HCT116 (cell line): ENCODE measurements at regions not wholly inside any gene's neighbourhood (a gene's known extent, or its start where the extent isn't known, plus 50 kb on each side); places are given as distances from the start of the nearest gene placed in this dataset.

ENCODE experiments used
- ATAC-seq: fragments of 200-7000 bp; cut with Tn5 transposase; 2 replicates; pipeline ENCODE4 v1.9.1; 2020; ENCODE audit warnings: mild to moderate bottlenecking, moderate library complexity
- BruUV-seq: library from RNA; stranded (reverse); fragments of 400-500 nt; replicated peaks from 2 replicates; lab custom pipeline; 2021; lab: Mats Ljungman, UMichigan
- CTCF ChIA-PET: fragments of 300-600 bp; sonication (Branson Sonifier 250); formaldehyde crosslinking; loops from one replicate; lab custom pipeline; 2021; ENCODE audit warnings: antibody characterized with exemption; lab: Charles Lee
- POLR2A ChIA-PET: fragments of 300-600, 350-600 bp; sonication (Branson Sonifier 250); formaldehyde crosslinking; loops from one replicate; lab custom pipeline; 2021; ENCODE audit warnings: antibody characterized with exemption; lab: Charles Lee
- RAD21 ChIA-PET, 2 experiments: fragments of 300-600 bp; sonication (Branson Sonifier 250); formaldehyde crosslinking; loops; one replicate each; lab custom pipeline; 2023; ENCODE audit warnings: low total read pairs in 2 of 2; ENCODE audit not compliant: uncharacterized antibody in 2 of 2, unreplicated experiment in 2 of 2, low non-redundant PET in 1 of 2; lab: Charles Lee
- DNase-seq: peaks from one replicate; pipeline ENCODE4 v3.0.0-alpha.2; 2010; ENCODE audit warnings: low read depth, low spot score
- H2AFZ ChIP-seq: fragments of 200-600 bp; shearing (Covaris generic), sonication (generic); 2 replicates; pipeline ENCODE4 v1.6.1; 2017; ENCODE audit warnings: low read depth, mixed run types, mixed read lengths, antibody characterized with exemption, low read length; ENCODE audit not compliant: poor library complexity, severe bottlenecking
- H3K27ac ChIP-seq: 2 replicates; pipeline ENCODE4 v1.5.1; 2012; ENCODE audit warnings: low read depth, low read length
- H3K27me3 ChIP-seq: fragments of 200-600 bp; sonication (generic); 2 replicates; pipeline ENCODE4 v1.6.1; 2016; ENCODE audit warnings: mixed run types, low read length, mixed read lengths; ENCODE audit not compliant: insufficient read depth
- H3K36me3 ChIP-seq, 2 experiments: fragments of 200-500 bp in 1 of 2; fragments of 200-600 bp in 1 of 2; sonication (Bioruptor generic) in 1 of 2; sonication (generic) in 1 of 2; 2 replicates each; pipeline versions ENCODE4 v1.5.1 to v1.6.1; 2014 to 2016; ENCODE audit warnings: low read length in 2 of 2, inconsistent platforms in 1 of 2, mixed read lengths in 1 of 2, mixed run types in 1 of 2; ENCODE audit not compliant: insufficient read depth in 2 of 2, control insufficient read depth in 1 of 2
- H3K4me1 ChIP-seq, 2 experiments: fragments of 200-600 bp in 1 of 2; sonication (generic) in 1 of 2; 2 replicates each; pipeline versions ENCODE4 v1.5.1 to v1.6.1; 2012 to 2017; ENCODE audit warnings: low read length in 2 of 2, inconsistent platforms in 1 of 2, mild to moderate bottlenecking in 1 of 2, mixed read lengths in 1 of 2, mixed run types in 1 of 2, moderate library complexity in 1 of 2; ENCODE audit not compliant: insufficient read depth in 2 of 2, control insufficient read depth in 1 of 2
- H3K4me2 ChIP-seq: fragments of 200-600 bp; sonication (generic); 2 replicates; pipeline ENCODE4 v1.6.1; 2017; ENCODE audit warnings: mixed run types, low read length, mixed read lengths
- H3K4me3 ChIP-seq, 2 experiments: fragments of 200-600 bp in 1 of 2; sonication (generic) in 1 of 2; replicated peaks in 1 of 2; 2 replicates each; pipeline ENCODE4 v1.5.1; 2011 to 2016; ENCODE audit warnings: low read length in 2 of 2, control low read depth in 1 of 2, low read depth in 1 of 2, mild to moderate bottlenecking in 1 of 2, mixed read lengths in 1 of 2, mixed run types in 1 of 2
- H3K79me2 ChIP-seq: fragments of 200-600 bp; sonication (generic); 2 replicates; pipeline ENCODE4 v1.6.1; 2017; ENCODE audit warnings: mild to moderate bottlenecking, mixed run types, low read length, moderate library complexity, mixed read lengths; ENCODE audit not compliant: insufficient read depth
- H3K9ac ChIP-seq: fragments of 200-600 bp; sonication (generic); 2 replicates; pipeline ENCODE4 v1.6.1; 2016; ENCODE audit warnings: low read length, mixed read lengths
- H3K9me2 ChIP-seq: fragments of 200-600 bp; sonication (generic), shearing (Covaris generic); 2 replicates; pipeline ENCODE4 v1.6.1; 2017; ENCODE audit warnings: mixed run types, mild to moderate bottlenecking, moderate library complexity; ENCODE audit not compliant: insufficient read depth
- H3K9me3 ChIP-seq, 2 experiments: fragments of 200-500 bp in 1 of 2; fragments of 200-600 bp in 1 of 2; sonication (Bioruptor generic) in 1 of 2; sonication (generic) in 1 of 2; 2 replicates each; pipeline ENCODE4 v1.6.1; 2014 to 2017; ENCODE audit warnings: low read length in 2 of 2, mixed read lengths in 2 of 2, inconsistent platforms in 1 of 2, low read depth in 1 of 2, mild to moderate bottlenecking in 1 of 2, mixed run types in 1 of 2, moderate library complexity in 1 of 2; ENCODE audit not compliant: control insufficient read depth in 1 of 2, insufficient read depth in 1 of 2
- H4K20me1 ChIP-seq: fragments of 200-600 bp; sonication (generic), shearing (Covaris generic); 2 replicates; pipeline ENCODE4 v1.6.1; 2017; ENCODE audit warnings: mixed run types, mild to moderate bottlenecking, moderate library complexity; ENCODE audit not compliant: insufficient read depth
- ATF3 ChIP-seq: IDR thresholded peaks from 2 replicates; pipeline ENCODE4 v1.6.1; 2012
- CBX3 ChIP-seq: IDR thresholded peaks from 2 replicates; pipeline ENCODE4 v1.6.1; 2012; ENCODE audit warnings: low read depth
- EZH2 ChIP-seq: fragments of 200-600 bp; sonication (generic); IDR thresholded peaks from 2 replicates; pipeline ENCODE4 v1.6.1; 2017; ENCODE audit warnings: antibody characterized with exemption, mixed run types
- EZH2phosphoT487 ChIP-seq: fragments of 200-600 bp; IDR thresholded peaks from 2 replicates; pipeline ENCODE4 v1.6.1; 2018; ENCODE audit warnings: antibody characterized with exemption, borderline replicate concordance
- FOSL1 ChIP-seq: IDR thresholded peaks from 2 replicates; pipeline ENCODE4 v1.6.1; 2012; ENCODE audit warnings: low read depth
- POLR2A ChIP-seq: IDR thresholded peaks from 2 replicates; pipeline ENCODE4 v1.7.0; 2011; ENCODE audit warnings: borderline replicate concordance; ENCODE audit not compliant: insufficient read depth, insufficient read length; ENCODE audit errors: extremely low read depth
- POLR2AphosphoS5 ChIP-seq: IDR thresholded peaks from 2 replicates; pipeline ENCODE4 v1.6.1; 2011; ENCODE audit warnings: mild to moderate bottlenecking, low read depth, low read length, moderate library complexity
- REST ChIP-seq: IDR thresholded peaks from 2 replicates; pipeline ENCODE4 v1.6.1; 2012; ENCODE audit warnings: low read depth
- YY1 ChIP-seq: IDR thresholded peaks from 2 replicates; pipeline ENCODE4 v1.6.1; 2011; ENCODE audit warnings: low read length, low read depth, moderate library complexity, mild to moderate bottlenecking; ENCODE audit not compliant: insufficient replicate concordance; ENCODE audit errors: extremely low read depth
- ZFX ChIP-seq: fragments of 450-650 bp; IDR thresholded peaks from 2 replicates; pipeline ENCODE4 v1.6.1; 2017
- intact Hi-C: fragments of 100-400 bp; cut with micrococcal nuclease; formaldehyde crosslinking; loops from 2 replicates; pipeline ENCODE4 v1.10.0; 2022

GRCh38 chr7:136045181-136045580, 68.0 kb upstream of the MTPN start:
- Histone ChIP-seq H3K36me3 (no peaks in the 10 kb centered on the region), H3K9ac (no peak overlapping the region), H3K27me3 (no peaks in the 10 kb centered on the region), H3K4me3 (no peak overlapping the region), H3K9me2 (no peaks in the 10 kb centered on the region), H3K4me2 (no peak overlapping the region), H4K20me1 (no peaks in the 10 kb centered on the region), H3K9me3 (no peaks in the 10 kb centered on the region), H3K79me2 (no peaks in the 10 kb centered on the region), H3K4me1 (no peaks in the 10 kb centered on the region), H3K27ac (no peak overlapping the region), H2AFZ (no peak overlapping the region)
- TF ChIP-seq EZH2phosphoT487 (no peak), CBX3 (no peak), ZFX (no peak), REST (no peak), EZH2 (no peak), FOSL1 (no peak), ATF3 (no peak), POLR2AphosphoS5 (no peak), YY1 (no peak), POLR2A (no peak)
- POLR2A ChIA-PET, result no interaction called here
- RAD21 ChIA-PET, result no interaction called here
- ATAC-seq, result no peak
- CTCF ChIA-PET, result no interaction called here
- DNase-seq, result no peak
- intact Hi-C loops, result no loop called here
- no TSS peak for BruUV-seq
